ENCODE measurements at regions not wholly inside any gene's neighbourhood (a gene's known extent, or its start where the extent isn't known, plus 50 kb on each side); places are given as distances from the start of the nearest gene placed in this dataset.

GRCh38 chr2:150339951-150340350 lies 147.5 kb downstream of the RND3 start:
- H3K9me3 ChIP-seq (replicated peaks; ENCODE audit: control insufficient read depth, insufficient read depth, low read length) = no peaks in the 10 kb centered on the region
- H3K27ac ChIP-seq (ENCODE audit: insufficient read depth, low read depth, low read length) = no peak overlapping the region
- BruUV-seq (replicated peaks) = no TSS peak
- intact Hi-C loops (cut with micrococcal nuclease) = no loop called here
- H2AFZ ChIP-seq (ENCODE audit: low read depth, low read length) = no peak overlapping the region
- FAIRE-seq = no peak
- CTCF ChIA-PET = interaction anchor here (0.5 kb wide), 1 partner anchor 251 kb away, joined by 3 read pairs; no protein-coding TSS in a partner anchor
- H3K9me1 ChIP-seq (replicated peaks; ENCODE audit: control insufficient read depth, extremely low read depth, insufficient read depth, low read length) = no peaks in the 10 kb centered on the region
- no peaks in the 10 kb centered on the region for H3K27me3 ChIP-seq (ENCODE audit: control insufficient read depth in 2 of 2, insufficient read depth in 2 of 2, low read length in 2 of 2)
- no peaks in the 10 kb centered on the region for H3K36me3 ChIP-seq (ENCODE audit: control insufficient read depth in 2 of 2, extremely low read depth in 1 of 2, insufficient read depth in 2 of 2, low read length in 2 of 2)
- no peak overlapping the region for H3K9ac ChIP-seq (replicated peaks; ENCODE audit: extremely low read depth, insufficient read depth, low read length)
- TF ChIP-seq POLR2AphosphoS5 (IDR thresholded peaks at IDR 0.05; ENCODE audit: insufficient read depth, low read depth, low read length) (no peak), GATA2 (IDR thresholded peaks at IDR 0.05; ENCODE audit: insufficient read depth, insufficient read length, low read depth, low read length) (no peak), JUN (IDR thresholded peaks at IDR 0.05; ENCODE audit: borderline replicate concordance, insufficient read depth, insufficient read length, low read depth) (no peak), EZH2 (IDR thresholded peaks at IDR 0.05; ENCODE audit: borderline replicate concordance, low read depth, low read length, severe bottlenecking) (no peak), FOS (IDR thresholded peaks at IDR 0.05; ENCODE audit: borderline replicate concordance, insufficient read depth, low read length) (no peak), CTCF (IDR thresholded peaks at IDR 0.05; ENCODE audit: extremely low read depth in 1 of 2, insufficient read depth in 1 of 2, low read depth in 1 of 2, low read length in 2 of 2) (no peak), MAX (IDR thresholded peaks at IDR 0.05; ENCODE audit: insufficient read depth, insufficient read length) (no peak), POLR2A (IDR thresholded peaks at IDR 0.05; ENCODE audit: low read depth, low read length) (no peak), MYC (IDR thresholded peaks at IDR 0.05; ENCODE audit: low read depth, low read length) (no peak)
- POLR2A ChIA-PET = no interaction called here
- peak; percentile 9 for DNase-seq (ENCODE audit: low read depth, low spot score)
- no peak overlapping the region for H3K4me3 ChIP-seq (replicated peaks in 1 of 3; ENCODE audit: insufficient read depth in 1 of 3, low read depth in 1 of 3, low read length in 3 of 3)
- H3K4me1 ChIP-seq (ENCODE audit: control insufficient read depth, extremely low read depth, insufficient read depth, low read length) = no peaks in the 10 kb centered on the region
- no peaks in the 10 kb centered on the region for H4K20me1 ChIP-seq (replicated peaks; ENCODE audit: control insufficient read depth, extremely low read depth, insufficient read depth, low read length)
- dilution Hi-C loops (cut with MboI; ENCODE audit: extremely low pct_ligation_motif_present, low sequenced_read_pairs) = no loop called here
- H3K4me2 ChIP-seq (ENCODE audit: insufficient read depth, low read length) = no peak overlapping the region
- no peaks in the 10 kb centered on the region for H3K79me2 ChIP-seq (ENCODE audit: control insufficient read depth, insufficient read depth, low read length)
